Neuronal stem cell (in vitro differentiated cells): ENCODE measurements at regions not wholly inside any gene's neighbourhood (a gene's known extent, or its start where the extent isn't known, plus 50 kb on each side); places are given as distances from the start of the nearest gene placed in this dataset.
A peak's percentile ranks its signal among the peaks of the same experiment; 100 is the strongest.

Source experiments
- DNase-seq: peaks from one replicate; pipeline ENCODE4 v3.0.0-alpha.2; 2013; ENCODE audit warnings: low spot score
- H2AFZ ChIP-seq: one replicate; pipeline ENCODE4 v1.6.1; 2013; ENCODE audit warnings: mild to moderate bottlenecking, low read length, inconsistent platforms
- H2AK5ac ChIP-seq: 2 replicates; pipeline ENCODE4 v1.6.1; 2013; ENCODE audit warnings: low read depth, mild to moderate bottlenecking, inconsistent platforms, low read length, moderate library complexity, mixed read lengths
- H2BK120ac ChIP-seq: 2 replicates; pipeline ENCODE4 v1.6.1; 2013; ENCODE audit warnings: low read depth, mild to moderate bottlenecking, inconsistent platforms, low read length, moderate library complexity, mixed read lengths
- H2BK12ac ChIP-seq: one replicate; pipeline ENCODE4 v1.6.1; 2013; ENCODE audit warnings: low read length, inconsistent platforms
- H2BK15ac ChIP-seq: 2 replicates; pipeline ENCODE4 v1.6.1; 2013; ENCODE audit warnings: mild to moderate bottlenecking, low read length, inconsistent platforms, mixed read lengths
- H2BK5ac ChIP-seq: one replicate; pipeline ENCODE4 v1.6.1; 2013; ENCODE audit warnings: inconsistent platforms, mild to moderate bottlenecking, low read length, moderate library complexity
- H3K14ac ChIP-seq: one replicate; pipeline ENCODE4 v1.6.1; 2013; ENCODE audit warnings: low read length, inconsistent platforms
- H3K18ac ChIP-seq: 2 replicates; pipeline ENCODE4 v1.6.1; 2013; ENCODE audit warnings: low read length, inconsistent platforms
- H3K23ac ChIP-seq: 2 replicates; pipeline ENCODE4 v1.6.1; 2013; ENCODE audit warnings: low read depth, mild to moderate bottlenecking, mixed read lengths, low read length, inconsistent platforms; ENCODE audit not compliant: poor library complexity
- H3K27ac ChIP-seq: replicated peaks from 3 replicates; pipeline ENCODE4 v1.5.1; 2013; ENCODE audit warnings: low read length, inconsistent platforms
- H3K27me3 ChIP-seq, 3 experiments: 2 replicates each; pipeline ENCODE4 v1.6.1; 2013; ENCODE audit warnings: low read length in 3 of 3, mild to moderate bottlenecking in 2 of 3, inconsistent platforms in 1 of 3, low read depth in 1 of 3, mixed read lengths in 1 of 3, moderate library complexity in 1 of 3; ENCODE audit not compliant: control insufficient read depth in 3 of 3, insufficient read depth in 3 of 3
- H3K36me3 ChIP-seq, 2 donors: replicated peaks in 1 of 2; 2 replicates each; pipeline ENCODE4 v1.6.1; 2013; ENCODE audit warnings: low read length in 2 of 2; ENCODE audit not compliant: control insufficient read depth in 2 of 2, insufficient read depth in 2 of 2
- H3K4ac ChIP-seq: 2 replicates; pipeline ENCODE4 v1.6.1; 2013; ENCODE audit warnings: inconsistent platforms, mild to moderate bottlenecking, low read length, moderate library complexity
- H3K4me1 ChIP-seq, 2 donors: 1 replicate in 1 of 2; 2 replicates in 1 of 2; pipeline ENCODE4 v1.6.1; 2013; ENCODE audit warnings: low read length in 2 of 2, low read depth in 1 of 2; ENCODE audit not compliant: control insufficient read depth in 2 of 2, insufficient read depth in 1 of 2
- H3K4me2 ChIP-seq: one replicate; pipeline ENCODE4 v1.6.1; 2013; ENCODE audit warnings: mild to moderate bottlenecking, low read length, inconsistent platforms; ENCODE audit not compliant: insufficient read depth, poor library complexity, severe bottlenecking
- H3K4me3 ChIP-seq, 2 donors: 2 replicates each; pipeline ENCODE4 v1.5.1; 2013; ENCODE audit warnings: low read length in 2 of 2, mild to moderate bottlenecking in 2 of 2, inconsistent platforms in 1 of 2, moderate library complexity in 1 of 2
- H3K79me1 ChIP-seq: one replicate; pipeline ENCODE4 v1.6.1; 2013; ENCODE audit warnings: low read depth, mild to moderate bottlenecking, inconsistent platforms, low read length, moderate library complexity
- H3K9ac ChIP-seq: one replicate; pipeline ENCODE4 v1.6.1; 2013; ENCODE audit warnings: mild to moderate bottlenecking, low read depth, low read length, inconsistent platforms; ENCODE audit not compliant: poor library complexity
- H3K9me3 ChIP-seq, 2 donors: replicated peaks in 1 of 2; 2 replicates each; pipeline versions ENCODE3 to v1.6.1; 2013; ENCODE audit warnings: low read length in 2 of 2, mild to moderate bottlenecking in 2 of 2, inconsistent platforms in 1 of 2, low read depth in 1 of 2, mixed read lengths in 1 of 2, moderate library complexity in 1 of 2; ENCODE audit not compliant: control insufficient read depth in 2 of 2, insufficient read depth in 1 of 2
- H4K8ac ChIP-seq: one replicate; pipeline ENCODE4 v1.6.1; 2013; ENCODE audit warnings: low read depth, mild to moderate bottlenecking, inconsistent platforms, low read length, moderate library complexity
- H4K91ac ChIP-seq: one replicate; pipeline ENCODE4 v1.6.1; 2013; ENCODE audit warnings: low read length, low read depth, mild to moderate bottlenecking, inconsistent platforms; ENCODE audit not compliant: poor library complexity
- WGBS, 2 donors: extraction: QIAGEN DNeasy Blood & Tissue Kit; methylation state at CpG; one replicate each; pipeline ENCODE4 v1.1.7; 2013; ENCODE audit warnings: missing lambda C conversion rate in 2 of 2, mixed read lengths in 1 of 2; ENCODE audit not compliant: insufficient read length in 2 of 2, insufficient replicate concordance in 1 of 2; ENCODE audit errors: extremely low coverage in 2 of 2; 5-methylcytosine and 5-hydroxymethylcytosine counted together

- Histone ChIP-seq H2BK120ac (no peak overlapping the region), H3K9me3 (peaks cover 0 to 2% of the 10 kb centered on the region in 2 donors), H3K18ac (no peak overlapping the region), H3K4ac (no peak overlapping the region), H3K79me1 (no peaks in the 10 kb centered on the region), H3K9ac (no peak overlapping the region), H3K27ac (no peak overlapping the region), H3K36me3 (no peaks in the 10 kb centered on the region), H2BK12ac (no peak overlapping the region), H3K14ac (no peak overlapping the region), H2AK5ac (no peak overlapping the region), H4K91ac (no peak overlapping the region), H3K4me3 (no peak overlapping the region), H2BK5ac (no peak overlapping the region), H4K8ac (no peak overlapping the region), H2BK15ac (no peak overlapping the region), H3K4me1 (no peaks in the 10 kb centered on the region), H3K27me3 (no peaks in the 10 kb centered on the region), H3K4me2 (no peak overlapping the region), H3K23ac (no peak overlapping the region), H2AFZ (no peak overlapping the region)
- no CpG with 5 or more reads among the region's 8 CpGs for WGBS, 2 donors
- no peak for DNase-seq
Observed at GRCh38 chr19:30870876-30871275, 478.4 kb downstream of the TSHZ3 start.

GRCh38 chr19:30865511-30865910 lies 483.7 kb downstream of the TSHZ3 start:
- no peak overlapping the region for H3K4me2 ChIP-seq
- no peak overlapping the region for H3K27ac ChIP-seq
- no CpG with 5 or more reads among the region's 6 CpGs for WGBS, 2 donors
- H2BK120ac ChIP-seq, result no peak overlapping the region
- peaks cover 0 to 2% of the 10 kb centered on the region in 2 donors for H3K9me3 ChIP-seq
- no peak overlapping the region for H3K18ac ChIP-seq
- no peak for DNase-seq
- H3K4me1 ChIP-seq, result no peaks in the 10 kb centered on the region
- H2AK5ac ChIP-seq, result no peak overlapping the region
- no peaks in the 10 kb centered on the region for H3K79me1 ChIP-seq
- no peak overlapping the region for H3K9ac ChIP-seq
- H3K14ac ChIP-seq, result no peak overlapping the region
- no peak overlapping the region for H3K4ac ChIP-seq
- no peak overlapping the region for H4K91ac ChIP-seq
- no peak overlapping the region for H4K8ac ChIP-seq
- no peak overlapping the region for H2BK15ac ChIP-seq
- no peaks in the 10 kb centered on the region for H3K36me3 ChIP-seq
- H3K27me3 ChIP-seq, result no peaks in the 10 kb centered on the region
- no peak overlapping the region for H2BK5ac ChIP-seq
- H3K23ac ChIP-seq, result no peak overlapping the region
- H2AFZ ChIP-seq, result no peak overlapping the region
- no peak overlapping the region for H2BK12ac ChIP-seq
- H3K4me3 ChIP-seq, result no peak overlapping the region

- Histone ChIP-seq H2BK120ac (no peak overlapping the region), H3K36me3 (no peaks in the 10 kb centered on the region), H2BK5ac (no peak overlapping the region), H3K9me3 (peaks cover 0 to 4% of the 10 kb centered on the region in 2 donors), H3K4me3 (peak overlapping the region in 1 of 2 donors; percentile 24), H3K9ac (peak overlapping the region; percentile 1), H3K18ac (no peak overlapping the region), H2AK5ac (no peak overlapping the region), H3K23ac (no peak overlapping the region), H3K14ac (no peak overlapping the region), H4K91ac (no peak overlapping the region), H2BK15ac (no peak overlapping the region), H2BK12ac (no peak overlapping the region), H4K8ac (no peak overlapping the region), H3K27ac (no peak overlapping the region), H3K4me2 (no peak overlapping the region), H3K4ac (no peak overlapping the region), H3K27me3 (no peaks in the 10 kb centered on the region), H3K79me1 (no peaks in the 10 kb centered on the region), H3K4me1 (no peaks in the 10 kb centered on the region), H2AFZ (no peak overlapping the region)
- WGBS, 2 donors, result no CpG with 5 or more reads among the region's 13 CpGs
- DNase-seq, result no peak
Observed at GRCh38 chr19:30864391-30865215, 484.6 kb downstream of the TSHZ3 start.

GRCh38 chr19:30862876-30863275 lies 486.4 kb downstream of the TSHZ3 start:
- no peak overlapping the region for H2BK15ac ChIP-seq
- no peaks in the 10 kb centered on the region for H3K79me1 ChIP-seq
- no peak overlapping the region for H3K4me2 ChIP-seq
- no peak overlapping the region for H3K4ac ChIP-seq
- H3K4me3 ChIP-seq, result no peak overlapping the region
- H3K27me3 ChIP-seq, result no peaks in the 10 kb centered on the region
- no peak overlapping the region for H2BK120ac ChIP-seq
- no peak overlapping the region for H3K23ac ChIP-seq
- no peak overlapping the region for H4K8ac ChIP-seq
- H2AK5ac ChIP-seq, result no peak overlapping the region
- no peak for DNase-seq
- no peak overlapping the region for H3K27ac ChIP-seq
- H3K4me1 ChIP-seq, result no peaks in the 10 kb centered on the region
- H2BK5ac ChIP-seq, result no peak overlapping the region
- no peak overlapping the region for H2BK12ac ChIP-seq
- no peak overlapping the region for H3K18ac ChIP-seq
- H3K36me3 ChIP-seq, result no peaks in the 10 kb centered on the region
- no peak overlapping the region for H3K9ac ChIP-seq
- H3K14ac ChIP-seq, result no peak overlapping the region
- H4K91ac ChIP-seq, result no peak overlapping the region
- H3K9me3 ChIP-seq, result peaks cover 0 to 2% of the 10 kb centered on the region in 2 donors
- WGBS, 2 donors, result no CpG with 5 or more reads among the region's 19 CpGs
- H2AFZ ChIP-seq, result no peak overlapping the region
